Skeletal muscle tissue (tissue), 3 donors: ENCODE measurements at regions not wholly inside any gene's neighbourhood (a gene's known extent, or its start where the extent isn't known, plus 50 kb on each side); places are given as distances from the start of the nearest gene placed in this dataset.

ENCODE experiments used
- H3K27ac ChIP-seq: one replicate; pipeline ENCODE4 v1.7.0; 2013; ENCODE audit warnings: mild to moderate bottlenecking, low read depth, low read length, inconsistent platforms
- H3K27me3 ChIP-seq, 3 donors: one replicate each; pipeline ENCODE4 v1.7.0; 2013; ENCODE audit warnings: low read length in 3 of 3; ENCODE audit not compliant: control insufficient read depth in 3 of 3, insufficient read depth in 3 of 3
- H3K36me3 ChIP-seq, 3 donors: one replicate each; pipeline ENCODE4 v1.7.0; 2013; ENCODE audit warnings: low read length in 3 of 3; ENCODE audit not compliant: control insufficient read depth in 3 of 3, insufficient read depth in 3 of 3
- H3K4me1 ChIP-seq, 3 donors: one replicate each; pipeline ENCODE4 v1.7.0; 2013; ENCODE audit warnings: low read length in 3 of 3, mild to moderate bottlenecking in 3 of 3; ENCODE audit not compliant: control insufficient read depth in 3 of 3, insufficient read depth in 3 of 3
- H3K4me3 ChIP-seq, 3 donors: one replicate each; pipeline ENCODE4 v1.7.0; 2013; ENCODE audit warnings: low read length in 3 of 3
- H3K9ac ChIP-seq, 3 donors: one replicate each; pipeline ENCODE4 v1.7.0; 2013; ENCODE audit warnings: low read length in 3 of 3, mild to moderate bottlenecking in 3 of 3, moderate library complexity in 2 of 3, low read depth in 1 of 3
- H3K9me3 ChIP-seq, 3 donors: one replicate each; pipeline ENCODE4 v1.7.0; 2013; ENCODE audit warnings: low read length in 3 of 3; ENCODE audit not compliant: control insufficient read depth in 3 of 3
- donor health status: Osteomylitis.

DNA sequence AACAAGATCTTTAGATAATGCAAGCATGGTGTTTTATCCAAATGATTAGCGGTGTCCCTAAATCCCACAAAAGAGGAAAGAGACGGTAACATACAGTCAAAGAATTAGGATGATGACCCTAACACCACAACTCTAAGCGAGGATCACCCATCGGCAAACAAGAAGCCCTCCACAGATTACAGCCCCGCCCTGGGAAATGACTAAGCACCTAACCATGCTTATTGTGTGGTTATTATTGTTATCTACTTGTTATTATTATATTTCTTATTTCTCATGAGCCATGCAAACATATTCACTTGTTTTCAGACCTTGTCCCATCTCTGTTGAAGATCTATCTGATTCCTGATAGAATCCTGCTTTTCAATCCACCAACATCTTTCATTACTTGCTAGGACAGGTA is 651.3 kb downstream of the NYAP2 start:
- Histone ChIP-seq H3K4me3 (no peak overlapping the region), H3K9ac (no peak overlapping the region), H3K27ac (no peak overlapping the region), H3K27me3 (no peaks in the 10 kb centered on the region), H3K9me3 (no peaks in the 10 kb centered on the region), H3K36me3 (no peaks in the 10 kb centered on the region), H3K4me1 (no peaks in the 10 kb centered on the region)

DNA sequence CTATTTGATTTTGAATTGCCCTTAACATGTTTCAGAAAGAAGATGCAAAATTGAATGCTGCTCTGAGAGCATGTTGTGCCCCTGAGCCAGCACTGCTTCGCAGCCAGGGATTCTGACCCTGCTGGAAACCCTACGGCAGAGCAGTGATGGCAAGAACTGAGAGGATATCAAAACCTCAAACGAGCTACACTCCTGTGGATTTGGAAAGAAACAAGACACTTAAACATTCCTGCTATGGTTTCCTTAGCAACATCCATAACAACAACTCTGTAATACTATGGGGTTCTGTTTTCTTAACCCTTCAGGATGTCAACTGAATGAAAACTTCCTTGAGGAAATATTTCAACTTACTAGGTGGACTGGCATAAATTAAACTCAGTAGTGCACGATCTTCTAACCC is 649.1 kb downstream of the NYAP2 start:
- Histone ChIP-seq H3K36me3 (no peaks in the 10 kb centered on the region), H3K27ac (no peak overlapping the region), H3K27me3 (no peaks in the 10 kb centered on the region), H3K4me3 (no peak overlapping the region), H3K4me1 (no peaks in the 10 kb centered on the region), H3K9me3 (no peaks in the 10 kb centered on the region), H3K9ac (no peak overlapping the region)

DNA sequence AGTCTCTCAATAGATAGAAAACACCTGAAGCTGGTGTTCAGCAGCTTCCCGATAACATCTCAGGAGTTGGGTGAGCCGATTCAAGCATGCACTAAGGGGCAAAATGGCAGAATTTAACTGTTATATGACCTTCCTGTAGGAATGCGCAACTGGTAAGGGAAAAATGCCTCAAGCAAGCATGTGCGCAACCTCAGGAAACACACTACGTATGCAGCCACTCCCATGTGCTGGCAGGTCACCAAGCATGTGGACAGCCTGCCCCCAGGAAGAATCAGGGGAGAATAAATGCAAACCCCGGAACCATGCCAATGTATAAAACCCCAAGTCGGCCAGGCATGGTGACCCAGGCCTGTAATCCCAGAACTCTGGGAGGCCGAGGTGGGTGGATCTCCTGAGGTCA is 645.6 kb downstream of the NYAP2 start:
- no peak overlapping the region for H3K27ac ChIP-seq
- no peaks in the 10 kb centered on the region for H3K27me3 ChIP-seq
- H3K9me3 ChIP-seq = no peaks in the 10 kb centered on the region
- H3K9ac ChIP-seq = no peak overlapping the region
- no peaks in the 10 kb centered on the region for H3K36me3 ChIP-seq
- H3K4me3 ChIP-seq = no peak overlapping the region
- no peaks in the 10 kb centered on the region for H3K4me1 ChIP-seq

DNA sequence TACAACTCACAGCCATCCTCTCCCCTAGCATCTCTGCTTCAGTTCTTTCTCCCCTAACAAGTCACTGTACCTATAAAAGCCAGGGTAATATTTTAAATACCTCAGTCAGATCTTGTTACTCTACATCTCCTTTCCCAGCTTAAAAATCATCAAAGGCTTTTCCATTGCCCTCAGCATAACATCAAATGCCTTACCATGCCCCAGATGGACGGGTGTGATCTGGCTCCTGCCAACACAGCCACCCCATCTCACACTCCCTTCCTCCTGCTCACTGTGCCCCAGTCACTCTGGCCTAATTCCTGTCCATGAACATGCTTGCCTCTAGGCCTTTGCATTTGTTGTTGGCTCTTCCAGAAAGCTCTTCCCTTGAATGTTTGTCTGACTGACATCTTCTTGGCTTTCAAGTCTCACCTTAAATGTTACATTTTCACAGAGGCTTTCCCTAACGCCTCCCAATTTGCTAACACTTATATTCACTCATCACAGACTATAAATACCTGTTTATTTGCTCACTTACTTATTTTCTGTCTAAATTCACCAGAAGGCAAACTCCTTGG is 640.9 kb downstream of the NYAP2 start:
- H3K9me3 ChIP-seq = no peaks in the 10 kb centered on the region
- H3K27me3 ChIP-seq = no peaks in the 10 kb centered on the region

DNA sequence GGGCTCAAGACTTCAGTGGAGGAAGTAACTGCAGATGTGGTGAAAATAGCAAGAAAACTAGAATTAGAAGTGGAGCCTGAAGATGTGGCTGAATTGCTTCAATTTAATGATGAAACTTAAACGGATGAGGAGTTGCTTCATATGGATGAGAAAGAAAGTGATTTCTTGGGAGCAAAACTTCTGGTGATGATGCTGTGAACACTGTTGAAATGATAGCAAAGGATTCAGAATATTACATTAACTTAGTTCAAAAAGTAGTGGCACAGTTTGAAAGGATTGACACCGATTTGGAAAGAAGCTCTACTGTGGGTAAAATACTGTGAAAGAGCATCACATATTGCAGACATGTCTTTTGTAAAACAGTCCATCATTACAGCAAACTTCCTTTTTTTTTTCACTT is 638.0 kb downstream of the NYAP2 start:
- Histone ChIP-seq H3K27me3 (no peaks in the 10 kb centered on the region), H3K4me1 (no peaks in the 10 kb centered on the region), H3K27ac (no peak overlapping the region), H3K9me3 (no peaks in the 10 kb centered on the region), H3K9ac (no peak overlapping the region), H3K4me3 (no peak overlapping the region), H3K36me3 (no peaks in the 10 kb centered on the region)

More for the DNA sequence above, 640.9 kb downstream of the NYAP2 start:
- no peak overlapping the region for H3K4me3 ChIP-seq
- H3K4me1 ChIP-seq = no peaks in the 10 kb centered on the region
- no peak overlapping the region for H3K27ac ChIP-seq
- H3K9ac ChIP-seq = no peak overlapping the region
- H3K36me3 ChIP-seq = no peaks in the 10 kb centered on the region

DNA sequence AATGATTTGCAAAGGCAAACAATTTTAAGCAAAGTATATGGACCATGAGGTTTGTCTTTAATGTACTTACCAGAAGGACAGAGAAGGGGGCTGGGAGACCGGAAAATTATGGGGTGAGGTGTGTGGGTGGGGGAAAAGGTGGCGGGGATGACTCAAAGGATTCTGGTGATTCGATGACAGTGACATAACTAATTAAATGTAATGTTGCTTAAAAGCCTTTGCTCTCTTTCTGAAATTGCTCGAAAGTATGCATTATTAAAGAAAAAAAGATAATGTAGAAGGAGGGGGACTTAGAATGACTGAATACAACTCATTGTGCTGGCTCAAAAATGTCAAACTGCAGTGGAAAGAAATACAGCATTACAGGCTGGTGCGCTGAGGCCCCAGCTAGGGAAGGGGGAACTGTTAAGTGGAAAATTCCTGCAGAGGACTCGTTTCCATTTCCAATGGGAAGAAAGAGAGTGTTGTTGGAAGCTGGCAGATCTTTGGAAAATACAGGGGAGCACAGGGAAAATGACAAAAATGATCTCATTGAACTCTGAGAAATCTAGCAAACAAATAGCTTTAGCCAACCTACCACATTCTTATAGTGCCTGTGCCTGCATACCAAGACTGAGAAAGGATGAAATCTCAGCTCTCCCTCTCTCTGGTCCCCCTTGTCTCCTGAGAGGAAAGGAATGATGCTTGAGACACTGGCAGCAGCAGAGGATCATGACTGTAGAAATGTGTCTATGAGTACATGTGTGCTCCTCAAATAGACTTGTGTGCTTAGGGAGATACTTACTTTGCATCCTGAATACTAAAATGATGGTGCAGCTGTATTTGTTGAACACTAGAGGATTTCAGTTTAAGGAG is 632.4 kb downstream of the NYAP2 start:
- Histone ChIP-seq H3K4me1 (peaks cover 5 to 15% (median 8%) of the 10 kb centered on the region in 3 donors), H3K27me3 (no peaks in the 10 kb centered on the region), H3K9me3 (no peaks in the 10 kb centered on the region), H3K27ac (no peak overlapping the region), H3K36me3 (no peaks in the 10 kb centered on the region), H3K4me3 (peak overlapping the region; percentile 83 to 90 (median 85)), H3K9ac (peak overlapping the region; percentile 60 to 88 (median 86))

DNA sequence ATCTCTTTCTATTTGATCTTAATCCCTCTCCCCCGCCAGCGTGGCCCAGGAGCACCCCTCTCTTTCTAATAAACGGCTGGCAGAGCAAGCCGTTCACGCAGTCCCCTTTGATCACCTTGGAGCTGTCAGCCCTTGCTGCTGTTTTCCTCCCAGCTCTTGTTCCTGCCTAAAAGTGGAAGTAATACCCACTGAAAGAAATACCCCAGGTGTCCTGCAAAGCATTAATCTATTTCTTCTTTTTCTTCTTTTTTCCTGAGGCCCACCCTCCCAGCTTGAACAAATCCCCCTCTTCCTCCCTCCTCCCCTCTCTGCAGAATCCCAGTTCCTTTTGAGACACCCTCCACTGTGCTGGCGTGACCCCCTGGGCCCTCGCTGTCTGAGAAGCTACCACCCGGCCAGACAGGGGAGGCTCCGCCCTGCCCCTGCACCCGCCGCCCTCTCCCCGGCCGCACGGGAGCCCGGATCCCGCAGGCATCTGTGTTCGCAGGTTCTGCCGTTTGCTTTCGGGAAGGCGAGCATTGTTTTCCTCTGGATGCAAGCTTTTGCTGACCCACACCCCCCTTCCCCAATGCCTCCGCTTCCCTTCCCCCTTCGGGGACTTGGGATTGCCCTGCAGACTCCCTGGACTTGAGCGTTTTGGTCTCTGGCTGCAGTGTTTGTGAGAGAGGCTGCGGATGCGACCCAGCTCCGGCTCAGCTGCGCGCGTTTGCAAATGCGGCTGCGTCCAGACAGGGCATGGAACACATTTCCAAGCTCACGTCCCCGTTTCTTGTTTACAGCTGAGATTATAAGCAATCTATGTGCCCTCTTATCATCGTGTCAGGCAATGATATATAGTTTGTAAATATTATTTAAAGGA is 631.5 kb downstream of the NYAP2 start:
- Histone ChIP-seq H3K27ac (peak overlapping the region; percentile 42), H3K9ac (peak overlapping the region; percentile 60 to 88 (median 86)), H3K36me3 (no peaks in the 10 kb centered on the region)

DNA sequence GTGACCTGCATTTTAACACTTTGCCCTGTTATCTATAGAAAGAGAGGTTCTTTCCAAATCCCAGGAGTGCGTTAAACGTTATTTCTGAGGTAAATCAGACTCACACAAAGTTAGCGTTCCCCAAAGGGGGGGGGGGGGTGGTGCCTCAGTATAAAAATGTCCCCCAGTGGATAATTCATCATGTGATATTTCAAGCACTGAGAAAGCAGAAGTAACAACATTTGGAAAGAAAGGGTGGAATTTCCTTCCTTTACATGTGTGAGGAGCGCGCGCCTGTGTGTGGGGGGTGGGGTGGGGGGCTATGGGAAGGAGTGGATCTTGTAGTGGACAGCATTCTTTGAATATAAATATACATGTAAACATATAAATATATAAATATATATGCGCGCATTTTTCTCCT is 630.9 kb downstream of the NYAP2 start:
- peak overlapping the region in 2 of 3 donors; percentile 60 to 88 for H3K9ac ChIP-seq
- H3K27me3 ChIP-seq = no peaks in the 10 kb centered on the region
- no peak overlapping the region for H3K27ac ChIP-seq
- H3K4me1 ChIP-seq = peaks cover 5 to 15% (median 8%) of the 10 kb centered on the region in 3 donors
- peak overlapping the region in 1 of 3 donors; percentile 83 for H3K4me3 ChIP-seq
- no peaks in the 10 kb centered on the region for H3K36me3 ChIP-seq
- no peaks in the 10 kb centered on the region for H3K9me3 ChIP-seq

More for the DNA sequence above, 631.5 kb downstream of the NYAP2 start:
- Histone ChIP-seq H3K4me1 (peaks cover 5 to 15% (median 8%) of the 10 kb centered on the region in 3 donors), H3K9me3 (no peaks in the 10 kb centered on the region), H3K4me3 (peak overlapping the region; percentile 83 to 90 (median 85)), H3K27me3 (no peaks in the 10 kb centered on the region)

DNA sequence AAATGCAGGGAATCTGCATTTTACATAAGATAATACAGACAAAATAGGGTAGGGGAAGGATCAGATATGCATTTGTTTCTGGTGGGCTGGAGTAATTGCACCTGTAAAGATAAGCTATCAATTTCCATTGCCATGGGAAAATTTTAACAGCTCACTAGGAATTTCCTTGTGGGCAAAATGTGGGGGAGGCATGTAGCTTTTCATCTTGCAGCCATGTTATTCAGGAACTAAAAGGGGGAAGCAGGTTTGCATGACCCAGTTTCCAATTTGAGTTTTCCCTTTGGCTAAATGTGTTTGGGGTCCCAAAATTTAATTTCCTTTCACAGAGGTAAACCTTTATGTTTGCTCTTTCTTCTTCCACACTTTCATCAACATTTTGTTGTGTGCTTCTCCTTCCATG is 624.4 kb downstream of the NYAP2 start:
- no peak overlapping the region for H3K4me3 ChIP-seq
- H3K27me3 ChIP-seq = no peaks in the 10 kb centered on the region
- H3K4me1 ChIP-seq = no peaks in the 10 kb centered on the region
- H3K36me3 ChIP-seq = no peaks in the 10 kb centered on the region
- H3K27ac ChIP-seq = no peak overlapping the region
- no peak overlapping the region for H3K9ac ChIP-seq
- H3K9me3 ChIP-seq = no peaks in the 10 kb centered on the region

DNA sequence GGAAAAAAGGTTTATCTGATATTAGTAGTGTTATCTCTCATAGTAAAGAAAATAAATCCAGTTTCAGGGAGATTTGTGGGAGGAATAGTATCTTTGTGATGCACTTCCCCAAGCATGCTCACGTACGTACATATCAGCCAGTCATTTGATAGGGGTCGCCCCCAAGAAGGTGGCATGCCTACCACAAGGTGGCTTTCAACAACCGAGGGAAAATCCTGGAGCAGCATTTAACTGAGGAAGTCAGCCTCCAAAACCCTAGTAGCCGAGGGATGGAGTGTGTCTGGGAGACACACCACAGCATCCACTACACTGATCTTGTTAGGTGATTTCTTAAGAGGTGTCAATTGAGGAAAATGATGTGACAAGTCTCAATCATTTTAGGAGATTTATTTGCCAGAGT is 623.9 kb downstream of the NYAP2 start:
- no peak overlapping the region for H3K9ac ChIP-seq
- H3K4me3 ChIP-seq = no peak overlapping the region
- H3K27ac ChIP-seq = no peak overlapping the region
- no peaks in the 10 kb centered on the region for H3K4me1 ChIP-seq
- H3K9me3 ChIP-seq = no peaks in the 10 kb centered on the region
- no peaks in the 10 kb centered on the region for H3K36me3 ChIP-seq
- no peaks in the 10 kb centered on the region for H3K27me3 ChIP-seq
